ENCODE measurements at regions not wholly inside any gene's neighbourhood (a gene's known extent, or its start where the extent isn't known, plus 50 kb on each side); places are given as distances from the start of the nearest gene placed in this dataset.

DNA sequence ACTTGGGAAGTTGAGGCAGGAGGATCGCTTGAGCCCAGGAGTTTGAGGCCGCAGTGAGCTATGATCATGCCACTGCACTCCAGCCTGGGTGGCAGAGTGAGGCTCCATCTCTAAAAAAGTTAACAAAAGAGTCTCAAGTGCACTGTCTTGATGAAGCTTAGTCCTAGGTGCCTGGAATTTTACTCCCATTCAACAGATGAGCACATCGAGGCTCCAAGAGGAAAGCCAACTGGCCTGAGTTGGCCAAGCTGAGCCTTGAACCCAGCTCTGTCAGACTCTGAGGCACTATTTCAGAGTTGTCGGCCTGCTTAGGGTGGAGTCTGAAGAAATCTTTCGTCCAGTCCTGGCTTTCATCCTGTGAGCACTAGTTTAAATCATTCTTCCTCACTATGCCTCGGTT is 98.1 kb upstream of the MAP1LC3B2 start:
- no peak for DNase-seq

GRCh38 chr12:116463366-116463765 is 95.8 kb upstream of the MAP1LC3B2 start:
- DNase-seq, result no peak

DNA sequence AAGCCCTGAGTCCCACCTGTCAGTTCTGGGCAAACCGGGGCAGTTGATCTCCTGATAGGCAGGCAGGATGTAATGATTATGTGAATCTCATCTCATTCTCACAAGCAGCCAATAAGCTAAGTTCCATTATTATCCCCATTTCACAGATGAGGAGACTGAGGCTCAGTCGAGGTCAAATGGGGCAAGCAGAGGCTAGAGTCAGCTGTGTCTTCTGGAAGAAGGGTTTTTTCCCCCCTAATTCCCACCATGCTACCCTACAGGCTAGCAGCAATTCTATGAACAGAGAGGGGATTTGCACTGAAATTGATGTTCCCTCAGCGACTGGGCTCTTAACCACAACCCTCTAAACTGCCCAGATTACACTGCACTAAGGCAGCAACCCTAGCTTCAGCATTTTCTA is 93.8 kb upstream of the MAP1LC3B2 start:
- no peak for DNase-seq

DNA sequence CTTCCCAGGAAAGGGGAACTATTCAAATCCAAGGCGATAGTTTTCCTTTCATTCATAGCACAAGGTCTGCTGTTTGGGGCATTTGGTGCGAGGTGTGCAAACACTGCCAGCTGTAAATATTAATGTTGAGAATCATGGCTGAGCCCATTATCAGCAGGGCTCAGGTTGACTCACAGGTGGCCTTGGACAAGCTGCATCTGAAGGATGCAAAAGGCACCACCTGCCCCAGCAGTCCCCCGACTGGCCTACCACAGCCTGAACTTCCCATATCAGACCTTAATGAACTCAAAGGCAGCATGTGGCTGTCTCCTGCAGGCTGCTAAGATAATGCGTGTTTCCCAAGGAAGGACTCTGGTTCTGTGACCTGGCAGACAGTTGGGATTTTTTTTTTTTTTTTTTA is 93.3 kb upstream of the MAP1LC3B2 start:
- DNase-seq, result no peak

GRCh38 chr12:116466536-116466935 is 92.6 kb upstream of the MAP1LC3B2 start:
- no peak for DNase-seq

DNA sequence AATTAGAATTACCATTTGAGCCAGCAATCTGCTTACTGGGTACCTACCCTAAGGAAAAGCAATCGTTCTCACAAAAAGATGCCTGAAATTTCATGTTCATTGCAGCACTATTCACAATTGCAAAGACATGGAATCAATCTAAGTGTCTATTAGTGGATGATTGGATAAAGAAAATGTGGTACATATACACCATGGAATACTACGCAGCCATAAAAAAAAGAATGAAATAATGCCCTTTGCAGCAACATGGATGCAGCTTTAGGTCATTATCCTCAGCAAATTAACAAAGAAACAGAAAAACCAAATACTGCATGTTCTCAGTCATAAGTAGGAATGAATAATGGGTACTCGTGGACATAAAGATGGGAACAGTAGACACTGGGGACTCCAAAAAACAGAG is 89.8 kb upstream of the MAP1LC3B2 start:
- no peak for DNase-seq

DNA sequence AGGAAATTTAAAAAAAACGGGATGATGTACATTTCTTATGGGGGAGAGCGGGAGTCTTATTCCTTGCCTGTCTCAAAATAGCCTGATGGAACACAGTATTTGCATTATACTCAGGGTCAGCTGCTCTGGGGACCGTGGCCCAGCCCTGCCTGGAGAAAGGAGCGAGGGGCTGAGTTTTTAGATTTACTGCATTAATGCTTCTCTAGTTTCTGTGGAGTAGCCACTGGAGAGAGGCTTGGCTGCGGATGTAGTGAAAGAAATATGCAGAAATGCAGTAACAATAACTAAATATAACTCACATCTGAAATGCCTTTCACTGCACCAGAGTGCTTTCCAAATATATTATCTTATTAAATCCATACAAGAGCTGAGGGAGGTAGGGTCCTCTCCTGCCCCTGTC is 87.6 kb upstream of the MAP1LC3B2 start:
- DNase-seq, result no peak

- no peak for DNase-seq
Measured at GRCh38 chr12:116472193-116472592, 87.0 kb upstream of the MAP1LC3B2 start.

DNA sequence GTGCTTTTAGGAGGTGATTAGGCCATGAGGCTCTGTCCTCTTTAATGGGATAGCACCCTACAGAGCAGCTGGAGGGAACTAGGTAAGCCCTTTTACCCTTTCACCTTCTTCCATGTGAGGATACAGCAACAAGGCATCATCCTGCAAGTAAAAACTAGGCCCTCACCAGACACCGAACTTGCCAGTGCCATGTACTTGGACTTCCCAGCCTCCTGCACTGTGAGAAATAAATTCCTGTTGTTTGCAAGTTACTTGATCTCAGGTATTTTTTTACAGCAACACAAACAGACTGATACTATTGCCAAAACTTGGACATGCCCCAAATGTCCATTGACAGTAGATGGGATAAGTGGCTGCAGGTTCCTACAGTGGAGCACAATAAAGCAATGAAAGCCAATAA is 85.8 kb upstream of the MAP1LC3B2 start:
- no peak for DNase-seq

DNA sequence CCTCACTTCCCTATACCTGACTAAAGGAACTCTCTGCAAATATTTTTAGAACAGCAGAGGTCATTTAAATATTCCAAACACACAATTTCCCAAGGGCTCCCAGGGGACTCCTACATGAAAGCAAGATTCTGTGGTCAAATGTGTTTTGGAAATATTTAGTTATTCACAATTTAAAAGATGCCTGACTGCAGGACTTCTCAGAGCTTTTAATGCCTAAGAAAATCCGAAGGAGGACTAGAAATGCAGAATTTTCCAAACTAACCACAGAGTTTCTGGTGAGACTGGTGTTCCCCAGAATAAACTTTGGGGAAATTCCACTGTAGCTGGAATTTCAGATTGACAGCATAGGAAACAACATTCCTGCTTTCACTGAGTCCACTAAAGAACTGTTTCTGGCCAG is 84.8 kb upstream of the MAP1LC3B2 start:
- no peak for DNase-seq

- no peak for DNase-seq
Measured at GRCh38 chr12:116474899-116475298, 84.3 kb upstream of the MAP1LC3B2 start.

DNA sequence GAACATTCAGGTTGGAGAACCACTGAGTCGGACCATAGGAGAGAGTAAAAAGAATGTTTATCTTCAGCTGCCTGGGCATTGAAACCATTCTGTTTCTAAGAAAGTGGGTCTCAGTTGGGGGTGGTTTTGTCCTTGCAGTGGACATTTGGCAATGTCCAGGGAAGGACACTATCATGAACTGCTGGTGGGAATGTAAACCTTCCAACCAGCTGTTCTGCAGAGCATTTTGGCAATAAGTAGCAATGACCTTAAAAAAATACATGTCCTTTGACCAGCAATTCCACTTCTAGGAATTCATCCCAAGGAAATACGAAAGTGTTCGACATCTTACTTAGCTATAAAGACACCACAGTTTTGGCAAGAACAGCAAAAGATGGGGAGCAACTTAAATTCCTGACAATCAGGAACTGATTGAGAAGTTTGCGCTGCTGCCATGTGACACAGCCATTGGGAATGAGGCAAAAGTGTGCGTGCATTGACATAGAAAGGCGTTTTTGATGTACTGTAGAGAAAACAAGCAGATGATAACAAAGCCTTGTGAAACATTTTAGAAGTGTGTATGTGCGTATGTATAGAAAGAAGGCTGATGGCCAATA is 82.9 kb upstream of the MAP1LC3B2 start:
- DNase-seq, result no peak

GRCh38 chr12:116478243-116478773 is 80.9 kb upstream of the MAP1LC3B2 start:
- DNase-seq, result no peak

DNA sequence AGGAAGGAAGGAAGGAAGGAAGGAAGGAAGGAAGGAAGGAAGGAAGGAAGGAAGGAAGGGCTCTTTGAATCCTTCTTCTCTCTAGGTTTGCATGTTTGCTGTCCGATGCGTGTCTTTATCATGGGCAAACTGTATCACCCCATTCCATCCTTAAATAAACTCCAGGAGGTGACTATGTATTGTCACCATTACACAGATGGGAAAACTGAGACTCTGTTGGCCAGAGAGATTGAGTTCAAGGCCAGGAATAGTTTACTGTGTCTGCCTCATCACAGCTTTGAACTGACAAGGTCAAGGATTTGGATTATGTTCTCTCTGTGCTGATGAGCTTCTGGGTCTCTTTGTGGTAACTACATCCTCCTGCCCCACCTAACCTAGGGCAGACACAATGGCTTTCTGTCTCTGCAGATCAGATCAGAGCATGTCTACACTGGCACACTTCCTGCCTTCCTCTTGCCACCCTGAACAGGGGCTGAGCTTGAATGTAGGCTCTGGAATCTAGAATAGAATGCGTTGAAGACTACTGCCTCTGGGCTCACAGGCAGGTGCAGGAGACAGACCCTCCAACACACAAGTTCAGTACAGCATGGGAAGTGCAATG is 78.9 kb upstream of the MAP1LC3B2 start:
- no peak for DNase-seq

GRCh38 chr12:116481726-116482125 is 77.5 kb upstream of the MAP1LC3B2 start:
- no peak for DNase-seq

- DNase-seq, result no peak
Measured at GRCh38 chr12:116482179-116482578, 77.0 kb upstream of the MAP1LC3B2 start.

- DNase-seq, result no peak
Measured at GRCh38 chr12:116482859-116483258, 76.3 kb upstream of the MAP1LC3B2 start.

GRCh38 chr12:116483959-116484750 is 75.0 kb upstream of the MAP1LC3B2 start:
- DNase-seq, result no peak

DNA sequence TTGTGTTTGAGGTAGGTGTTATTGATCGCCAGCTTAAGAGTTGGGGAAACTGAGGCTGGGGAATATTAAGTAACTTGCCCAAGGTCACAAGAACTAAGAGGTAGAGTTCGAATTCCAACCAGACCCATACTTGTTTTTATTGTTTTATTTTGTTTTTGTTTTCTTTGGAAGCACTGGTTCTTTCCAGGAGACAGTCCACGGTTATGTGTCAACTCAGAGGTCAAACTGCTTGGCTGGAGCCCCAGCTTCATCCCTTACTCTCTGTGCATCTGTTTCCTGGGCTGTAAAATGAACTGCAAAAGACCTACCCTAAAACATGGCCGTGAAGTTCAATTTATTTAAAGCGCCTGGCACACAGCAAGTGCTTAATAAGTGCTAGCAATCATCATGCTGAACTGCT is 74.4 kb upstream of the MAP1LC3B2 start:
- DNase-seq, result no peak

GRCh38 chr12:116489116-116489515 is 70.1 kb upstream of the MAP1LC3B2 start:
- DNase-seq, result no peak

GRCh38 chr12:116490471-116490870 is 68.7 kb upstream of the MAP1LC3B2 start:
- no peak for DNase-seq

DNA sequence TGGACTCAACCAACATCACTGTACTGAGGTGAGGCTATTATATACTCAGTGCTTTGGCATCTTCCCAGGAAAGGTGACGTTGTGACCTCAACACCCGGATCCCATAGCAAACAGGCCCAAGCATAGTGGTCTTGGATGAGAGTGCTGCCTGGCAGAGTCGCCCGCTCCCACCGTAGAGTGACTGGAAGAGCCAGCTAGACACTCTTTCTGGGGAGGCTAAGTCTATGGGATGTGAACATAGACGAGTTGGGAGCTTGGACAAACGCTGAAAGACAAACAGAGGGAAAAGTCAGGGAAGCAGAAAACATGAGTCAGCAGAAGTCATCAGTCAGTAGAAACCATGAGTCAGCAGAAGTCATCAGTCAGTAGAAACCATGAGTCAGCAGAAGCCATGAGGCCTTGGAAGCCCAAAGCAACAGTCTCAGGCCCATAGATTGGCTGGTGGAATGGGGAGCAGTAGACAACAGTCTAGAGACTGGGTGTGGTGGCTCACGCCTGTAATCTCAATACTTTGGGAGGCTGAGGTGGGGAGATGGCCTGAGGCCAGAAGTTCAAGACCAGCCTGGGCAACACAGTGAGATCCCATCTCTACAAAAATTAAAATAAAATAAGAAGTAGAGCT is 66.4 kb upstream of the MAP1LC3B2 start:
- DNase-seq, result no peak

GRCh38 chr12:116495260-116495659 is 63.9 kb upstream of the MAP1LC3B2 start:
- DNase-seq, result no peak
